ENCODE measurements at regions not wholly inside any gene's neighbourhood (a gene's known extent, or its start where the extent isn't known, plus 50 kb on each side); places are given as distances from the start of the nearest gene placed in this dataset.
"Not testable (repeated sequence)": the region's sequence is repeated elsewhere in the genome, so short reads cannot be mapped to it uniquely, and the experiment has no call there.

- not testable (repeated sequence) for TF ChIP-seq CTCF, POLR2A (IDR thresholded peaks at IDR 0.05)
Observed at GRCh38 chr6:170192101-170192500, 98.8 kb downstream of the DLL1 start.

Measured in body of pancreas (tissue), 4 donors.